Ascending aorta (tissue), 2 donors: ENCODE measurements at regions not wholly inside any gene's neighbourhood (a gene's known extent, or its start where the extent isn't known, plus 50 kb on each side); places are given as distances from the start of the nearest gene placed in this dataset.

Experiments
- DNase-seq, 2 donors: peaks; one replicate each; pipeline ENCODE4 v3.0.0-alpha.2; 2019; ENCODE audit warnings: low spot score in 2 of 2
- H3K27ac ChIP-seq, 2 donors: fragments of 200-600 bp; sonication (generic); one replicate each; pipeline ENCODE4 v1.5.1; 2016 to 2017; ENCODE audit warnings: mild to moderate bottlenecking in 1 of 2
- H3K27me3 ChIP-seq: fragments of 200-600 bp; sonication (generic); one replicate; pipeline ENCODE4 v1.5.1; 2017
- H3K36me3 ChIP-seq, 2 donors: fragments of 200-600 bp; sonication (generic); one replicate each; pipeline ENCODE4 v1.5.1; 2016
- H3K4me1 ChIP-seq, 2 donors: fragments of 200-600 bp; sonication (generic); one replicate each; pipeline ENCODE4 v1.5.1; 2016 to 2017; ENCODE audit warnings: mild to moderate bottlenecking in 1 of 2
- H3K4me3 ChIP-seq, 2 donors: fragments of 200-600 bp; sonication (generic); one replicate each; pipeline ENCODE4 v1.5.1; 2016 to 2017; ENCODE audit warnings: mild to moderate bottlenecking in 1 of 2
- H3K9me3 ChIP-seq, 2 donors: fragments of 200-600 bp; sonication (generic); one replicate each; pipeline ENCODE4 v1.5.1; 2016
- CTCF ChIP-seq, 3 experiments: fragments of 200-600 bp in 2 of 3; fragments of 450-650 bp in 1 of 3; sonication (generic) in 2 of 3; IDR thresholded peaks; one replicate each; pipeline ENCODE4 v1.5.1; 2016 to 2019; ENCODE audit warnings: antibody characterized with exemption in 3 of 3, mild to moderate bottlenecking in 1 of 3, moderate library complexity in 1 of 3
- intact Hi-C: fragments of 100-400 bp; cut with DNase I; formaldehyde crosslinking; loops from one replicate; pipeline ENCODE4 v1.15.1; 2023

- H3K27ac ChIP-seq: peak overlapping the region; percentile 83 to 87
- H3K36me3 ChIP-seq: no peaks in the 10 kb centered on the region
- peak overlapping the region; percentile 20 to 57 for H3K4me3 ChIP-seq
- no peak for TF ChIP-seq CTCF (IDR thresholded peaks at IDR 0.05)
- no peaks in the 10 kb centered on the region for H3K27me3 ChIP-seq
- H3K9me3 ChIP-seq: no peaks in the 10 kb centered on the region
- DNase-seq: no peak
- peaks cover 16 to 41% of the 10 kb centered on the region in 2 donors for H3K4me1 ChIP-seq
- intact Hi-C loops: loop anchor here (1.0 to 5.0 kb wide), 4 partner anchors 108 to 395 kb away; partner anchors contain the start of gene ATF7IP
Observed at GRCh38 chr12:14257303-14257733, 108.2 kb upstream of the ATF7IP start.

GRCh38 chr12:14257734-14258574 is 107.5 kb upstream of the ATF7IP start:
- H3K4me3 ChIP-seq: peak overlapping the region; percentile 20 to 57
- peak; percentile 81 to 95 for DNase-seq
- H3K36me3 ChIP-seq: no peaks in the 10 kb centered on the region
- no peaks in the 10 kb centered on the region for H3K9me3 ChIP-seq
- intact Hi-C loops: loop anchor here (1.0 to 5.0 kb wide), 4 partner anchors 107 to 394 kb away; partner anchors contain the start of gene ATF7IP
- no peaks in the 10 kb centered on the region for H3K27me3 ChIP-seq
- H3K4me1 ChIP-seq: peaks cover 16 to 41% of the 10 kb centered on the region in 2 donors
- peak overlapping the region; percentile 83 to 87 for H3K27ac ChIP-seq
- TF ChIP-seq CTCF (IDR thresholded peaks at IDR 0.05): peak in 1 of 3 experiments; percentile 13

- Histone ChIP-seq H3K27me3 (no peaks in the 10 kb centered on the region), H3K4me3 (no peak overlapping the region), H3K27ac (peak overlapping the region; percentile 83 to 87), H3K4me1 (peaks cover 16 to 41% of the 10 kb centered on the region in 2 donors), H3K36me3 (no peaks in the 10 kb centered on the region), H3K9me3 (no peaks in the 10 kb centered on the region)
- no peak for DNase-seq
- TF ChIP-seq CTCF (IDR thresholded peaks at IDR 0.05): no peak
- intact Hi-C loops: loop anchor here (5.0 kb wide), 3 partner anchors 129 to 394 kb away; no protein-coding TSS in a partner anchor
Observed at GRCh38 chr12:14258575-14258940, 106.9 kb upstream of the ATF7IP start.

GRCh38 chr12:14259481-14260010 is 105.9 kb upstream of the ATF7IP start:
- intact Hi-C loops: loop anchor here (5.0 kb wide), 3 partner anchors 128 to 393 kb away; no protein-coding TSS in a partner anchor
- Histone ChIP-seq H3K27me3 (no peaks in the 10 kb centered on the region), H3K36me3 (no peaks in the 10 kb centered on the region), H3K27ac (peak overlapping the region; percentile 74 to 85), H3K4me3 (peak overlapping the region; percentile 20 to 52), H3K4me1 (peaks cover 16 to 41% of the 10 kb centered on the region in 2 donors), H3K9me3 (peaks cover 3 to 6% of the 10 kb centered on the region in 2 donors)
- DNase-seq: no peak
- TF ChIP-seq CTCF (IDR thresholded peaks at IDR 0.05): no peak

GRCh38 chr12:14260011-14260993 is 105.2 kb upstream of the ATF7IP start:
- intact Hi-C loops: no loop called here
- H3K27me3 ChIP-seq: no peaks in the 10 kb centered on the region
- H3K36me3 ChIP-seq: no peaks in the 10 kb centered on the region
- peaks cover 6 to 12% of the 10 kb centered on the region in 2 donors for H3K9me3 ChIP-seq
- H3K4me1 ChIP-seq: peaks cover 16 to 41% of the 10 kb centered on the region in 2 donors
- DNase-seq: peak; percentile 59 to 94
- peak overlapping the region; percentile 20 to 52 for H3K4me3 ChIP-seq
- peak overlapping the region; percentile 74 to 85 for H3K27ac ChIP-seq
- TF ChIP-seq CTCF (IDR thresholded peaks at IDR 0.05): no peak
